Endothelial cell of umbilical vein (primary cell): ENCODE measurements at regions not wholly inside any gene's neighbourhood (a gene's known extent, or its start where the extent isn't known, plus 50 kb on each side); places are given as distances from the start of the nearest gene placed in this dataset.

Experiments used
- BruUV-seq: library from RNA; stranded (reverse); fragments of 400-500 nt; replicated peaks from 2 replicates; lab custom pipeline; 2021; lab: Mats Ljungman, UMichigan
- CTCF ChIA-PET: fragments of 300-600, 350-600 bp; sonication (Branson Sonifier 250); formaldehyde crosslinking; loops from one replicate; lab custom pipeline; 2021; ENCODE audit warnings: antibody characterized with exemption, inconsistent platforms; lab: Charles Lee
- POLR2A ChIA-PET: fragments of 300-600, 350-600 bp; sonication (Branson Sonifier 250); formaldehyde crosslinking; loops from one replicate; lab custom pipeline; 2021; ENCODE audit warnings: antibody characterized with exemption, inconsistent platforms; lab: Charles Lee
- DNase-seq: peaks from one replicate; pipeline ENCODE4 v3.0.0-alpha.2; 2011; ENCODE audit warnings: low read depth, low spot score
- FAIRE-seq: peaks from 2 replicates; lab custom pipeline; 2011; peaks lifted over from hg19 to GRCh38; lab: Jason Lieb, UNC
- H2AFZ ChIP-seq: 2 replicates; pipeline ENCODE4 v1.6.0; 2012; ENCODE audit warnings: low read depth, low read length, control low read depth, inconsistent platforms
- H3K27ac ChIP-seq: 2 replicates; pipeline ENCODE4 v1.5.1; 2011; ENCODE audit warnings: low read depth, mild to moderate bottlenecking, control low read depth, low read length, moderate library complexity; ENCODE audit not compliant: insufficient read depth
- H3K27me3 ChIP-seq, 2 experiments: 2 replicates each; pipeline versions ENCODE4 v1.6.0 to v1.6.1; 2011; ENCODE audit warnings: low read length in 2 of 2, mixed read lengths in 1 of 2; ENCODE audit not compliant: control insufficient read depth in 2 of 2, insufficient read depth in 2 of 2
- H3K36me3 ChIP-seq, 2 experiments: 2 replicates in 1 of 2; 3 replicates in 1 of 2; pipeline ENCODE4 v1.5.1; 2011; ENCODE audit warnings: low read length in 2 of 2, mild to moderate bottlenecking in 1 of 2, moderate library complexity in 1 of 2; ENCODE audit not compliant: control insufficient read depth in 2 of 2, insufficient read depth in 2 of 2; ENCODE audit errors: extremely low read depth in 1 of 2
- H3K4me1 ChIP-seq: 3 replicates; pipeline ENCODE4 v1.5.1; 2011; ENCODE audit warnings: mild to moderate bottlenecking, low read length; ENCODE audit not compliant: control insufficient read depth, insufficient read depth; ENCODE audit errors: extremely low read depth
- H3K4me2 ChIP-seq: 2 replicates; pipeline ENCODE4 v1.6.1; 2011; ENCODE audit warnings: low read length, control low read depth, mixed read lengths; ENCODE audit not compliant: insufficient read depth
- H3K4me3 ChIP-seq, 3 experiments: fragments of 200-600 bp in 1 of 3; sonication (generic), shearing (Covaris generic) in 1 of 3; replicated peaks in 1 of 3; 2 replicates each; pipeline ENCODE4 v1.5.1; 2011 to 2016; ENCODE audit warnings: control low read depth in 3 of 3, low read length in 3 of 3, mild to moderate bottlenecking in 2 of 3, inconsistent platforms in 1 of 3, low read depth in 1 of 3, moderate library complexity in 1 of 3; ENCODE audit not compliant: insufficient read depth in 1 of 3
- H3K79me2 ChIP-seq: 2 replicates; pipeline ENCODE4 v1.6.0; 2012; ENCODE audit warnings: low read length, inconsistent platforms; ENCODE audit not compliant: control insufficient read depth, insufficient read depth
- H3K9ac ChIP-seq: replicated peaks from 2 replicates; pipeline ENCODE3; 2011; ENCODE audit warnings: low read length, control low read depth; ENCODE audit not compliant: insufficient read depth; ENCODE audit errors: extremely low read depth
- H3K9me1 ChIP-seq: replicated peaks from 3 replicates; pipeline ENCODE4 v1.6.0; 2011; ENCODE audit warnings: mild to moderate bottlenecking, low read length; ENCODE audit not compliant: control insufficient read depth, insufficient read depth; ENCODE audit errors: extremely low read depth
- H3K9me3 ChIP-seq: replicated peaks from 2 replicates; pipeline ENCODE4 v1.5.1; 2012; ENCODE audit warnings: low read length, inconsistent platforms; ENCODE audit not compliant: control insufficient read depth, insufficient read depth
- H4K20me1 ChIP-seq: replicated peaks from 2 replicates; pipeline ENCODE3; 2011; ENCODE audit warnings: mild to moderate bottlenecking, low read length; ENCODE audit not compliant: control insufficient read depth, insufficient read depth; ENCODE audit errors: extremely low read depth
- EZH2 ChIP-seq: IDR thresholded peaks from 2 replicates; pipeline ENCODE4 v1.6.1; 2012; ENCODE audit warnings: borderline replicate concordance, low read depth, mild to moderate bottlenecking, moderate library complexity, low read length, inconsistent platforms; ENCODE audit not compliant: severe bottlenecking
- FOS ChIP-seq: IDR thresholded peaks from 2 replicates; pipeline ENCODE4 v1.6.1; 2011; ENCODE audit warnings: mild to moderate bottlenecking, low read length, moderate library complexity, borderline replicate concordance; ENCODE audit not compliant: insufficient read depth
- GATA2 ChIP-seq: IDR thresholded peaks from 2 replicates; pipeline ENCODE4 v1.7.0; 2011; ENCODE audit warnings: low read depth, mild to moderate bottlenecking, moderate library complexity, mixed read lengths, low read length; ENCODE audit not compliant: insufficient read length, insufficient read depth
- JUN ChIP-seq: IDR thresholded peaks from 2 replicates; pipeline ENCODE4 v1.6.1; 2011; ENCODE audit warnings: borderline replicate concordance, low read depth; ENCODE audit not compliant: insufficient read length, insufficient read depth
- MYC ChIP-seq: IDR thresholded peaks from one replicate; pipeline ENCODE4 v1.6.1; 2011; ENCODE audit warnings: mild to moderate bottlenecking, low read depth, low read length
- POLR2A ChIP-seq: IDR thresholded peaks from 2 replicates; pipeline ENCODE4 v1.6.1; 2012; ENCODE audit warnings: low read depth, mild to moderate bottlenecking, control low read depth, low read length
- POLR2AphosphoS5 ChIP-seq: IDR thresholded peaks from 2 replicates; pipeline ENCODE4 v1.6.1; 2012; ENCODE audit warnings: low read depth, mild to moderate bottlenecking, control low read depth, low read length, moderate library complexity; ENCODE audit not compliant: insufficient read depth
- dilution Hi-C: fragments of 300-500 bp; cut with MboI; formaldehyde crosslinking; loops from one replicate; pipeline ENCODE4 v1.15.0; 2019; ENCODE audit warnings: low sequenced_read_pairs; ENCODE audit not compliant: extremely low pct_ligation_motif_present
- intact Hi-C: fragments of 100-400 bp; cut with micrococcal nuclease; formaldehyde crosslinking; loops from one replicate; pipeline ENCODE4 v1.10.0; 2022
- TF ChIP-seq, protein P1 (sequence below), 2 donors: IDR thresholded peaks; 1 replicate in 1 of 2; 2 replicates in 1 of 2; pipeline ENCODE4 v1.5.1; 2011; ENCODE audit warnings: low read length in 2 of 2, mild to moderate bottlenecking in 2 of 2, moderate library complexity in 2 of 2, control low read depth in 1 of 2, inconsistent platforms in 1 of 2, low read depth in 1 of 2; ENCODE audit not compliant: insufficient read depth in 1 of 2; ENCODE audit errors: extremely low read depth in 1 of 2
- TF ChIP-seq, protein P2 (sequence below): IDR thresholded peaks from 2 replicates; pipeline ENCODE4 v1.6.1; 2011; ENCODE audit not compliant: insufficient read depth, insufficient read length

- Histone ChIP-seq H3K27ac (no peak overlapping the region), H3K9me1 (no peaks in the 10 kb centered on the region), H3K27me3 (peaks cover 0 to under 1% of the 10 kb centered on the region in 2 experiments), H3K79me2 (no peaks in the 10 kb centered on the region), H3K4me2 (no peak overlapping the region), H3K9me3 (no peaks in the 10 kb centered on the region), H3K36me3 (no peaks in the 10 kb centered on the region), H3K4me3 (no peak overlapping the region), H3K9ac (no peak overlapping the region), H2AFZ (no peak overlapping the region), H4K20me1 (no peaks in the 10 kb centered on the region), H3K4me1 (no peaks in the 10 kb centered on the region)
- DNase-seq (no peak), FAIRE-seq (no peak)
- no TSS peak for BruUV-seq
- dilution Hi-C loops = no loop called here
- intact Hi-C loops = no loop called here
- TF ChIP-seq, protein P1, sequence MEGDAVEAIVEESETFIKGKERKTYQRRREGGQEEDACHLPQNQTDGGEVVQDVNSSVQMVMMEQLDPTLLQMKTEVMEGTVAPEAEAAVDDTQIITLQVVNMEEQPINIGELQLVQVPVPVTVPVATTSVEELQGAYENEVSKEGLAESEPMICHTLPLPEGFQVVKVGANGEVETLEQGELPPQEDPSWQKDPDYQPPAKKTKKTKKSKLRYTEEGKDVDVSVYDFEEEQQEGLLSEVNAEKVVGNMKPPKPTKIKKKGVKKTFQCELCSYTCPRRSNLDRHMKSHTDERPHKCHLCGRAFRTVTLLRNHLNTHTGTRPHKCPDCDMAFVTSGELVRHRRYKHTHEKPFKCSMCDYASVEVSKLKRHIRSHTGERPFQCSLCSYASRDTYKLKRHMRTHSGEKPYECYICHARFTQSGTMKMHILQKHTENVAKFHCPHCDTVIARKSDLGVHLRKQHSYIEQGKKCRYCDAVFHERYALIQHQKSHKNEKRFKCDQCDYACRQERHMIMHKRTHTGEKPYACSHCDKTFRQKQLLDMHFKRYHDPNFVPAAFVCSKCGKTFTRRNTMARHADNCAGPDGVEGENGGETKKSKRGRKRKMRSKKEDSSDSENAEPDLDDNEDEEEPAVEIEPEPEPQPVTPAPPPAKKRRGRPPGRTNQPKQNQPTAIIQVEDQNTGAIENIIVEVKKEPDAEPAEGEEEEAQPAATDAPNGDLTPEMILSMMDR (IDR thresholded peaks at IDR 0.05; ENCODE audit: extremely low read depth in 1 of 2, insufficient read depth in 1 of 2, low read depth in 1 of 2, low read length in 2 of 2) = no peak
- no peak for TF ChIP-seq GATA2
- TF ChIP-seq EZH2 = no peak
- TF ChIP-seq, protein P2, sequence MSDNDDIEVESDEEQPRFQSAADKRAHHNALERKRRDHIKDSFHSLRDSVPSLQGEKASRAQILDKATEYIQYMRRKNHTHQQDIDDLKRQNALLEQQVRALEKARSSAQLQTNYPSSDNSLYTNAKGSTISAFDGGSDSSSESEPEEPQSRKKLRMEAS = no peak
- no peak for TF ChIP-seq FOS
- no peak for TF ChIP-seq JUN
- TF ChIP-seq POLR2AphosphoS5 = no peak
- no peak for TF ChIP-seq POLR2A
- TF ChIP-seq MYC = no peak
- ChIA-PET CTCF (interaction anchor here (1.1 kb wide), 1 partner anchor 16 kb away, joined by 3 read pairs; no protein-coding TSS in a partner anchor), POLR2A (no interaction called here)
These were observed 164.3 kb downstream of the MIS18A start for GRCh38 chr21:32114419-32115035.
